T-helper 17 cell (primary cell): ENCODE measurements at regions not wholly inside any gene's neighbourhood (a gene's known extent, or its start where the extent isn't known, plus 50 kb on each side); places are given as distances from the start of the nearest gene placed in this dataset.
"Not testable (repeated sequence)": the region's sequence is repeated elsewhere in the genome, so short reads cannot be mapped to it uniquely, and the experiment has no call there.

Experiments used
- ATAC-seq: fragments of 150-1000 bp; cut with Tn5 transposase; 2 replicates; pipeline ENCODE4 v1.10.0; 2021; ENCODE audit warnings: mild to moderate bottlenecking, moderate library complexity
- DNase-seq, 3 donors: peaks; one replicate each; pipeline versions ENCODE4 v3.0.0 to v3.0.0-alpha.2; 2020 to 2021
- H3K9me3 ChIP-seq: one replicate; pipeline ENCODE4 v1.7.0; 2013; ENCODE audit warnings: low read length, mild to moderate bottlenecking; ENCODE audit not compliant: control insufficient read depth, poor library complexity, severe bottlenecking
- H3K27ac Mint-ChIP-seq: one replicate; pipeline ENCODE4 v1.8.0; 2022; ENCODE audit warnings: mild to moderate bottlenecking, moderate library complexity, mixed read lengths
- H3K27me3 Mint-ChIP-seq: one replicate; pipeline ENCODE4 v1.8.0; 2022; ENCODE audit warnings: mixed read lengths
- H3K36me3 Mint-ChIP-seq: one replicate; pipeline ENCODE4 v1.8.0; 2022; ENCODE audit warnings: low read depth, mixed read lengths
- H3K4me1 Mint-ChIP-seq: one replicate; pipeline ENCODE4 v1.8.0; 2022; ENCODE audit warnings: mild to moderate bottlenecking, mixed read lengths
- H3K4me3 Mint-ChIP-seq: one replicate; pipeline ENCODE4 v1.8.0; 2022; ENCODE audit warnings: mild to moderate bottlenecking, moderate library complexity, mixed read lengths

DNA sequence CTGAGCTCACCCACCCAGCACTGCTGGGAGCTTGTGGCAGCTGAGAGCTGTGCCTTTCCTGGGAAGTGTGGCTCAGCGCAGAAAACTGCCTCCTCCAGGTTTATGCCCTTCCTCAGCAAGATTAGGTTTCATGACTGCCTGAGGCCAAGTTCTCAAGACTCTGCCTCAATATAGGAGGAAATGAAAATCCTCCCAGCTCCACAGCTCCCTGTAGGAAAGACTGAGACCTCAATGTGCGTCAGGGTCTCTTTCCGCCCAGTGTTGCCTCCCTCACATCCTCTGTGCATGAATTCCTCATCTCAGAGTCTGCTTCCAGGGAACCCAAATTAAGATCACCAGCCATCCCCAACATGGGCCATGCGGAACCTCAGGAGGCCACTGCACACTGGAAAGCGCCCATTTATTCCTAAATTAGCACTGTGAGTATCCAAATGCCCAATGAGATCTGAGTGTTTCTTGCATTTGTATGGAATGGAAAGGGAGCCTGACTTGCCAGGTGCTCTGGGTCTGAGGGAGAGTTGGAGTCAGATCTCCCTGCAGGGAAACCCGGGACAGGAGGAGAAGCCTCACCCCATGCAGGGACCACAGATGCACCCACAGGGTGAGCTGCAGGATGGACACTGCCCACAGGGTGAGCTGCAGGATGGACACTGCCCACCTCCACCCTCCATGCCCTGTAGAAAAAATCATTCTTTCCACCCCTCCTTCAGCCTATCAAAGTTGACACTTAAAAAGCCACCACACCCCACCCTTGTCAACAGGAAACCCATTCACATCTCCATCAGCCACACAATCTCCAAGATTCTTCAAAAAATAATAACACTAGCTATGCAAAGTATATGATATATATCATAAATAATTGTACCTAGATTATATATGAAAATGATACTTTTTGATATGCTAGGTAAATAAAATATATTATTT is 97.4 kb upstream of the IGLL5 start:
- peak overlapping the region; percentile 19 for H3K4me3 Mint-ChIP-seq
- H3K4me1 Mint-ChIP-seq, result peaks cover 26% of the 10 kb centered on the region

DNA sequence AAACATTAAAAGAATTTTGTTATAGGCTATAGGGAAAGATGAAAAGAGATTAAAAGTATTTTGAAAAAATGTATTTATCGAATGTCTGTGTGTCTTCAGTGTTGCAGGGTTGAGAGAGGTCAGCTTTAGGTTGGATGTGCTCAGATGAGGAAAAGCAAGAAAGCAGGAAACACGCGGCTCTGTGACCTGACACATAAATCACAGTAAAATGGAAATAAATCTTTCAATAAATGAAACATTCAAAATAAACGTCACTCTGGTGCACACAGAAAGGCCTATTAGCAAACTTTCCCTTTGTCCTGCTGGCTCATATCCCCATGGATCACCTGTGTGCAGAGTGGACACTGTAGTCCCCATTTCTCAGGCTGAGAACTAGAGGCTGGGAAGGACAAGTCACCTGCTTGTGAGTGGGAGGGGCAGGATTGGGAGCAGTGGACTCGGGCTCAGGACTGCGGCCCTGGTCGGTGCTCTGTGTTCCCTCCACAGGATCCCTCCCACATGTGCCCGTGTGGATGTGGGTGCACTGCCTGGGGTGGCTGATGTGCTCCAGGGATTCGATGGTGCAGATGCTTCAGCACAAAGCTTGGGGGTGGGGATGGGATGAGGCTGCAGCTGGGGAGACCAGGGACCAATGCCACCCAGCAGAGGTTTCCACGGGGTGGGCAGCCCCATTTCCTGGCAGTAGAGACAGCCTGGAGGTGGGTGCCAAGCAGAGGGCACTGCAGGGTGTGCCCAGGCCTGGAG is 96.0 kb upstream of the IGLL5 start:
- DNase-seq, result no peak
- ATAC-seq, result no peak
- Mint-ChIP-seq H3K36me3 (no peaks in the 10 kb centered on the region), H3K27me3 (no peaks in the 10 kb centered on the region), H3K4me1 (peaks cover 26% of the 10 kb centered on the region), H3K27ac (no peak overlapping the region), H3K4me3 (peak overlapping the region; percentile 57)
- H3K9me3 ChIP-seq, result no peaks in the 10 kb centered on the region

More for the DNA sequence above, 97.4 kb upstream of the IGLL5 start:
- H3K27ac Mint-ChIP-seq, result peak overlapping the region; percentile 80
- H3K36me3 Mint-ChIP-seq, result no peaks in the 10 kb centered on the region
- H3K9me3 ChIP-seq, result no peaks in the 10 kb centered on the region
- ATAC-seq (peak; percentile 25), DNase-seq (no peak)
- H3K27me3 Mint-ChIP-seq, result peaks cover 6% of the 10 kb centered on the region

- not testable (repeated sequence) for H3K4me3 Mint-ChIP-seq, H3K27me3 Mint-ChIP-seq, ATAC-seq, H3K27ac Mint-ChIP-seq, H3K9me3 ChIP-seq, H3K36me3 Mint-ChIP-seq, DNase-seq
- peaks cover 26% of the 10 kb centered on the region for H3K4me1 Mint-ChIP-seq
Observed at GRCh38 chr22:22792205-22792786, 95.3 kb upstream of the IGLL5 start.

GRCh38 chr22:22795639-22796038 is 92.0 kb upstream of the IGLL5 start:
- not testable (repeated sequence) for H3K27ac Mint-ChIP-seq, H3K4me3 Mint-ChIP-seq, H3K36me3 Mint-ChIP-seq, H3K9me3 ChIP-seq, DNase-seq, ATAC-seq
- Mint-ChIP-seq H3K4me1 (peaks cover 23% of the 10 kb centered on the region), H3K27me3 (peaks cover 10% of the 10 kb centered on the region)

- H3K9me3 ChIP-seq, result no peaks in the 10 kb centered on the region
- no peak for ATAC-seq
- peaks cover 10% of the 10 kb centered on the region for H3K27me3 Mint-ChIP-seq
- DNase-seq, result no peak
- peak overlapping the region; percentile 63 for H3K4me3 Mint-ChIP-seq
- peaks cover 3% of the 10 kb centered on the region for H3K36me3 Mint-ChIP-seq
- H3K4me1 Mint-ChIP-seq, result peaks cover 13% of the 10 kb centered on the region
- H3K27ac Mint-ChIP-seq, result peak overlapping the region; percentile 43
Observed at GRCh38 chr22:22796724-22797123, 90.9 kb upstream of the IGLL5 start.

- H3K4me3 Mint-ChIP-seq, result no peak overlapping the region
- peaks cover 10% of the 10 kb centered on the region for H3K27me3 Mint-ChIP-seq
- no peak overlapping the region for H3K27ac Mint-ChIP-seq
- no peak for ATAC-seq
- peaks cover 12% of the 10 kb centered on the region for H3K4me1 Mint-ChIP-seq
- no peak for DNase-seq
- H3K9me3 ChIP-seq, result no peaks in the 10 kb centered on the region
- peaks cover 3% of the 10 kb centered on the region for H3K36me3 Mint-ChIP-seq
Observed at GRCh38 chr22:22798232-22798616, 89.4 kb upstream of the IGLL5 start.

- Mint-ChIP-seq H3K4me3 (no peak overlapping the region), H3K36me3 (peaks cover 3% of the 10 kb centered on the region), H3K27ac (no peak overlapping the region), H3K27me3 (peaks cover 10% of the 10 kb centered on the region), H3K4me1 (peaks cover 12% of the 10 kb centered on the region)
- no peaks in the 10 kb centered on the region for H3K9me3 ChIP-seq
- ATAC-seq (no peak), DNase-seq (no peak)
Observed at GRCh38 chr22:22798716-22799115, 88.9 kb upstream of the IGLL5 start.

- no peak for ATAC-seq
- DNase-seq, result no peak
- Mint-ChIP-seq H3K36me3 (peaks cover 3% of the 10 kb centered on the region), H3K27me3 (peaks cover 10% of the 10 kb centered on the region), H3K27ac (no peak overlapping the region), H3K4me3 (no peak overlapping the region), H3K4me1 (peaks cover 12% of the 10 kb centered on the region)
- H3K9me3 ChIP-seq, result no peaks in the 10 kb centered on the region
Observed at GRCh38 chr22:22799561-22799960, 88.1 kb upstream of the IGLL5 start.

- Mint-ChIP-seq H3K4me1 (peaks cover 12% of the 10 kb centered on the region), H3K36me3 (peaks cover 3% of the 10 kb centered on the region), H3K27me3 (peaks cover 10% of the 10 kb centered on the region), H3K4me3 (no peak overlapping the region), H3K27ac (no peak overlapping the region)
- no peak for DNase-seq
- no peaks in the 10 kb centered on the region for H3K9me3 ChIP-seq
- ATAC-seq, result no peak
Observed at GRCh38 chr22:22800716-22801115, 86.9 kb upstream of the IGLL5 start.

- no peak overlapping the region for H3K4me3 Mint-ChIP-seq
- peaks cover 3% of the 10 kb centered on the region for H3K27me3 Mint-ChIP-seq
- H3K36me3 Mint-ChIP-seq, result no peaks in the 10 kb centered on the region
- H3K9me3 ChIP-seq, result no peaks in the 10 kb centered on the region
- DNase-seq, result peak in 1 of 3 donors; percentile 42
- H3K4me1 Mint-ChIP-seq, result peaks cover 15% of the 10 kb centered on the region
- ATAC-seq, result peak; percentile 75
- no peak overlapping the region for H3K27ac Mint-ChIP-seq
Observed at GRCh38 chr22:22802339-22802970, 85.2 kb upstream of the IGLL5 start.

- Mint-ChIP-seq H3K27ac (no peak overlapping the region), H3K4me1 (peaks cover 12% of the 10 kb centered on the region), H3K4me3 (no peak overlapping the region), H3K27me3 (no peaks in the 10 kb centered on the region), H3K36me3 (no peaks in the 10 kb centered on the region)
- H3K9me3 ChIP-seq, result no peaks in the 10 kb centered on the region
- no peak for DNase-seq
- ATAC-seq, result no peak
Observed at GRCh38 chr22:22803285-22803853, 84.2 kb upstream of the IGLL5 start.

- H3K4me3 Mint-ChIP-seq, result no peak overlapping the region
- H3K36me3 Mint-ChIP-seq, result no peaks in the 10 kb centered on the region
- H3K27me3 Mint-ChIP-seq, result no peaks in the 10 kb centered on the region
- peaks cover 21% of the 10 kb centered on the region for H3K4me1 Mint-ChIP-seq
- peak overlapping the region; percentile 47 for H3K27ac Mint-ChIP-seq
- ATAC-seq (peak; percentile 73), DNase-seq (peak; percentile 58 to 76 (median 64))
- H3K9me3 ChIP-seq, result no peaks in the 10 kb centered on the region
Observed at GRCh38 chr22:22810018-22810427, 77.6 kb upstream of the IGLL5 start.
